ENCODE measurements at regions not wholly inside any gene's neighbourhood (a gene's known extent, or its start where the extent isn't known, plus 50 kb on each side); places are given as distances from the start of the nearest gene placed in this dataset.

DNA sequence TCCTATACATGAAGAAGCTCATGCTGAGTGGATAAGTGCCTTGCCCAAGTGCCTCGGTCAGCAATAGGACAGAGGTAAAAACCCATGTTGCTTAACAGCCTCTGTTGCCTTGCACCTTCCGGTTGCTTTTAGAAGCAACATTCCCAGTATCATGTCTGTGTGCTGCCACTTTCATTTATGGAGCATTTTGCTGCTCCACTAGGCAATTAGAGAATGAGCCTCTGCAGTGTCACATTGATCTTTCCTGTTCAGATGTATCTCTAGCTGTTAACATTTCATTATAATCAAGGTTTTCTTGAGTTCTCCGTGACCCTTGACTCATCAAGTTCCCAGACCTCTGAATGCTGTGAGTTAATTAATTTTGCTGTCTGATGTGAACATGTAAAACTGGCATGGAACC lies 134.5 kb upstream of the EPB41L3 start:
- Histone ChIP-seq H2AFZ (ENCODE audit: control insufficient read depth, low read length) (no peak overlapping the region), H3K9ac (ENCODE audit: control insufficient read depth, extremely low read depth, insufficient read depth, low read length) (no peak overlapping the region), H3K79me2 (ENCODE audit: control insufficient read depth, insufficient read depth, low read length) (no peaks in the 10 kb centered on the region), H3K27ac (ENCODE audit: control insufficient read depth, insufficient read depth, low read length) (no peak overlapping the region), H3K4me3 (ENCODE audit: control insufficient read depth in 2 of 3, extremely low read depth in 1 of 3, insufficient read depth in 2 of 3, low read depth in 1 of 3, low read length in 3 of 3) (no peak overlapping the region), H3K36me3 (ENCODE audit: control insufficient read depth in 2 of 2, extremely low read depth in 1 of 2, insufficient read depth in 2 of 2, low read length in 2 of 2) (no peaks in the 10 kb centered on the region), H3K9me1 (ENCODE audit: control insufficient read depth, extremely low read depth, insufficient read depth, low read length) (no peaks in the 10 kb centered on the region), H3K9me3 (ENCODE audit: control insufficient read depth, low read depth, low read length) (no peaks in the 10 kb centered on the region), H3K4me1 (ENCODE audit: control insufficient read depth, extremely low read depth, insufficient read depth, low read length) (no peaks in the 10 kb centered on the region), H4K20me1 (ENCODE audit: control insufficient read depth, extremely low read depth, insufficient read depth, low read length) (no peaks in the 10 kb centered on the region), H3K4me2 (ENCODE audit: control insufficient read depth, extremely low read depth, insufficient read depth, low read depth, low read length) (no peak overlapping the region), H3K27me3 (ENCODE audit: control insufficient read depth, extremely low read depth, insufficient read depth, low read length) (no peaks in the 10 kb centered on the region)
- TF ChIP-seq, protein P1, sequence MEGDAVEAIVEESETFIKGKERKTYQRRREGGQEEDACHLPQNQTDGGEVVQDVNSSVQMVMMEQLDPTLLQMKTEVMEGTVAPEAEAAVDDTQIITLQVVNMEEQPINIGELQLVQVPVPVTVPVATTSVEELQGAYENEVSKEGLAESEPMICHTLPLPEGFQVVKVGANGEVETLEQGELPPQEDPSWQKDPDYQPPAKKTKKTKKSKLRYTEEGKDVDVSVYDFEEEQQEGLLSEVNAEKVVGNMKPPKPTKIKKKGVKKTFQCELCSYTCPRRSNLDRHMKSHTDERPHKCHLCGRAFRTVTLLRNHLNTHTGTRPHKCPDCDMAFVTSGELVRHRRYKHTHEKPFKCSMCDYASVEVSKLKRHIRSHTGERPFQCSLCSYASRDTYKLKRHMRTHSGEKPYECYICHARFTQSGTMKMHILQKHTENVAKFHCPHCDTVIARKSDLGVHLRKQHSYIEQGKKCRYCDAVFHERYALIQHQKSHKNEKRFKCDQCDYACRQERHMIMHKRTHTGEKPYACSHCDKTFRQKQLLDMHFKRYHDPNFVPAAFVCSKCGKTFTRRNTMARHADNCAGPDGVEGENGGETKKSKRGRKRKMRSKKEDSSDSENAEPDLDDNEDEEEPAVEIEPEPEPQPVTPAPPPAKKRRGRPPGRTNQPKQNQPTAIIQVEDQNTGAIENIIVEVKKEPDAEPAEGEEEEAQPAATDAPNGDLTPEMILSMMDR (optimal IDR thresholded peaks at IDR 0.05 in 1 of 3, IDR thresholded peaks at IDR 0.05 in 1 of 3, conservative IDR thresholded peaks at IDR 0.05 in 1 of 3; ENCODE audit: extremely low read depth in 1 of 3, insufficient read depth in 2 of 3, low read length in 3 of 3), result no peak
- no peak for TF ChIP-seq EZH2 (IDR thresholded peaks at IDR 0.05; ENCODE audit: low read length)
- DNase-seq (ENCODE audit: low read depth, low spot score), result no peak
- no peak for FAIRE-seq
- dilution Hi-C loops (cut with MboI; ENCODE audit: extremely low pct_ligation_motif_present, low sequenced_read_pairs), result no loop called here

GRCh38 chr18:5673616-5674015 lies 129.8 kb upstream of the EPB41L3 start:
- FAIRE-seq (no peak), DNase-seq (ENCODE audit: low read depth, low spot score) (no peak)
- Histone ChIP-seq H3K36me3 (ENCODE audit: control insufficient read depth in 2 of 2, extremely low read depth in 1 of 2, insufficient read depth in 2 of 2, low read length in 2 of 2) (no peaks in the 10 kb centered on the region), H2AFZ (ENCODE audit: control insufficient read depth, low read length) (no peak overlapping the region), H3K27me3 (ENCODE audit: control insufficient read depth, extremely low read depth, insufficient read depth, low read length) (no peaks in the 10 kb centered on the region), H3K4me1 (ENCODE audit: control insufficient read depth, extremely low read depth, insufficient read depth, low read length) (no peaks in the 10 kb centered on the region), H3K9me1 (ENCODE audit: control insufficient read depth, extremely low read depth, insufficient read depth, low read length) (no peaks in the 10 kb centered on the region), H3K4me2 (ENCODE audit: control insufficient read depth, extremely low read depth, insufficient read depth, low read depth, low read length) (no peak overlapping the region), H3K9me3 (ENCODE audit: control insufficient read depth, low read depth, low read length) (no peaks in the 10 kb centered on the region), H3K9ac (ENCODE audit: control insufficient read depth, extremely low read depth, insufficient read depth, low read length) (no peak overlapping the region), H3K4me3 (ENCODE audit: control insufficient read depth in 2 of 3, extremely low read depth in 1 of 3, insufficient read depth in 2 of 3, low read depth in 1 of 3, low read length in 3 of 3) (no peak overlapping the region), H3K27ac (ENCODE audit: control insufficient read depth, insufficient read depth, low read length) (no peak overlapping the region), H4K20me1 (ENCODE audit: control insufficient read depth, extremely low read depth, insufficient read depth, low read length) (no peaks in the 10 kb centered on the region), H3K79me2 (ENCODE audit: control insufficient read depth, insufficient read depth, low read length) (no peaks in the 10 kb centered on the region)
- TF ChIP-seq EZH2 (IDR thresholded peaks at IDR 0.05; ENCODE audit: low read length), result no peak
- TF ChIP-seq, protein P1 (optimal IDR thresholded peaks at IDR 0.05 in 1 of 3, IDR thresholded peaks at IDR 0.05 in 1 of 3, conservative IDR thresholded peaks at IDR 0.05 in 1 of 3; ENCODE audit: extremely low read depth in 1 of 3, insufficient read depth in 2 of 3, low read length in 3 of 3), result no peak
- dilution Hi-C loops (cut with MboI; ENCODE audit: extremely low pct_ligation_motif_present, low sequenced_read_pairs), result no loop called here

Data from keratinocyte (primary cell).